ENCODE measurements at regions not wholly inside any gene's neighbourhood (a gene's known extent, or its start where the extent isn't known, plus 50 kb on each side); places are given as distances from the start of the nearest gene placed in this dataset.

- H3K36me3 ChIP-seq (ENCODE audit: insufficient read depth, low read length), result no peaks in the 10 kb centered on the region
- H3K9me3 ChIP-seq (ENCODE audit: low read length), result no peaks in the 10 kb centered on the region
- H3K27ac ChIP-seq (ENCODE audit: low read depth, low read length, poor library complexity, severe bottlenecking), result no peak overlapping the region
- H2AFZ ChIP-seq (ENCODE audit: low read length), result no peak overlapping the region
- H3K27me3 ChIP-seq (ENCODE audit: insufficient read depth, low read length), result no peaks in the 10 kb centered on the region
- H3K4me3 ChIP-seq (ENCODE audit: low read depth, low read length, poor library complexity, severe bottlenecking), result no peak overlapping the region
- no peaks in the 10 kb centered on the region for H3F3A ChIP-seq (ENCODE audit: insufficient read depth, low read length)
- H4K20me1 ChIP-seq (ENCODE audit: insufficient read depth, low read length), result no peaks in the 10 kb centered on the region
- no peak overlapping the region for H3K4me2 ChIP-seq (ENCODE audit: low read length)
- no peaks in the 10 kb centered on the region for H3K79me2 ChIP-seq (ENCODE audit: insufficient read depth, low read length)
- H3K9ac ChIP-seq (ENCODE audit: low read length), result no peak overlapping the region
- TF ChIP-seq CTCF (IDR thresholded peaks at IDR 0.05; ENCODE audit: low read length), result no peak
- TF ChIP-seq EZH2 (IDR thresholded peaks at IDR 0.05; ENCODE audit: borderline replicate concordance, low read length), result no peak
- H3K9me2 ChIP-seq (ENCODE audit: low read depth, low read length), result no peaks in the 10 kb centered on the region
- no peaks in the 10 kb centered on the region for H3K4me1 ChIP-seq (ENCODE audit: insufficient read depth, low read length, severe bottlenecking)
These were observed 191.8 kb downstream of the KDR start for GRCh38 chr4:54933579-54933978.

GRCh38 chr4:54930226-54930625 lies 195.2 kb downstream of the KDR start:
- Histone ChIP-seq H3K27ac (ENCODE audit: low read depth, low read length, poor library complexity, severe bottlenecking) (no peak overlapping the region), H3F3A (ENCODE audit: insufficient read depth, low read length) (no peaks in the 10 kb centered on the region), H4K20me1 (ENCODE audit: insufficient read depth, low read length) (no peaks in the 10 kb centered on the region), H3K36me3 (ENCODE audit: insufficient read depth, low read length) (no peaks in the 10 kb centered on the region), H3K9me3 (ENCODE audit: low read length) (no peaks in the 10 kb centered on the region), H3K27me3 (ENCODE audit: insufficient read depth, low read length) (no peaks in the 10 kb centered on the region), H3K4me3 (ENCODE audit: low read depth, low read length, poor library complexity, severe bottlenecking) (no peak overlapping the region), H3K9me2 (ENCODE audit: low read depth, low read length) (no peaks in the 10 kb centered on the region), H3K4me2 (ENCODE audit: low read length) (no peak overlapping the region), H3K9ac (ENCODE audit: low read length) (no peak overlapping the region), H3K4me1 (ENCODE audit: insufficient read depth, low read length, severe bottlenecking) (no peaks in the 10 kb centered on the region), H2AFZ (ENCODE audit: low read length) (no peak overlapping the region), H3K79me2 (ENCODE audit: insufficient read depth, low read length) (no peaks in the 10 kb centered on the region)
- TF ChIP-seq CTCF (IDR thresholded peaks at IDR 0.05; ENCODE audit: low read length) (no peak), EZH2 (IDR thresholded peaks at IDR 0.05; ENCODE audit: borderline replicate concordance, low read length) (no peak)

- H3K36me3 ChIP-seq (ENCODE audit: insufficient read depth, low read length), result no peaks in the 10 kb centered on the region
- H4K20me1 ChIP-seq (ENCODE audit: insufficient read depth, low read length), result no peaks in the 10 kb centered on the region
- H3K27ac ChIP-seq (ENCODE audit: low read depth, low read length, poor library complexity, severe bottlenecking), result no peak overlapping the region
- no peak for TF ChIP-seq CTCF (IDR thresholded peaks at IDR 0.05; ENCODE audit: low read length)
- TF ChIP-seq EZH2 (IDR thresholded peaks at IDR 0.05; ENCODE audit: borderline replicate concordance, low read length), result no peak
- no peak overlapping the region for H3K4me3 ChIP-seq (ENCODE audit: low read depth, low read length, poor library complexity, severe bottlenecking)
- no peak overlapping the region for H3K4me2 ChIP-seq (ENCODE audit: low read length)
- H3K9me2 ChIP-seq (ENCODE audit: low read depth, low read length), result no peaks in the 10 kb centered on the region
- H3K9me3 ChIP-seq (ENCODE audit: low read length), result no peaks in the 10 kb centered on the region
- H3F3A ChIP-seq (ENCODE audit: insufficient read depth, low read length), result no peaks in the 10 kb centered on the region
- no peak overlapping the region for H3K9ac ChIP-seq (ENCODE audit: low read length)
- no peak overlapping the region for H2AFZ ChIP-seq (ENCODE audit: low read length)
- no peaks in the 10 kb centered on the region for H3K4me1 ChIP-seq (ENCODE audit: insufficient read depth, low read length, severe bottlenecking)
- H3K79me2 ChIP-seq (ENCODE audit: insufficient read depth, low read length), result no peaks in the 10 kb centered on the region
- no peaks in the 10 kb centered on the region for H3K27me3 ChIP-seq (ENCODE audit: insufficient read depth, low read length)
These were observed 195.9 kb downstream of the KDR start for GRCh38 chr4:54929459-54929858.
